ENCODE measurements at regions not wholly inside any gene's neighbourhood (a gene's known extent, or its start where the extent isn't known, plus 50 kb on each side); places are given as distances from the start of the nearest gene placed in this dataset.

DNA sequence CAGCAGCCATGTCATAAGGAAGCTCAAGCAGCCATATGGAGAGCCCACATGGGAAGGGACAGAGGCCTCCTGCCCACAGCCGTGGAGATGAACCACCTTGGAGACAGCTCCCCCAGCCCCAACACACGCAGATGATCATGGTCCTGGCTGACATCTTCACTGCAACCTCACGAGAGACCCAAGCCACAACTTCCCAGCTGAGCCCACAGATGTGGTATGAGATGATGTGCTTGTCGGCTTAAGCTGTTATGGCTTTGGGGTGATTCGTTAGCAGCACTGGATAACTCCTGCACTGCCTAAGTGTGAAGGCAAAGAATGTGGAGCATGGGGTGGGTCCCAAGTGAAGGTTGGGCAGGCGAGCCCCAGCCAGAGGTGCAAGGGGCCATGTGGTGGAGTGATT, 163.4 kb downstream of the ERCC6L2 start:
- TF ChIP-seq, protein P1, sequence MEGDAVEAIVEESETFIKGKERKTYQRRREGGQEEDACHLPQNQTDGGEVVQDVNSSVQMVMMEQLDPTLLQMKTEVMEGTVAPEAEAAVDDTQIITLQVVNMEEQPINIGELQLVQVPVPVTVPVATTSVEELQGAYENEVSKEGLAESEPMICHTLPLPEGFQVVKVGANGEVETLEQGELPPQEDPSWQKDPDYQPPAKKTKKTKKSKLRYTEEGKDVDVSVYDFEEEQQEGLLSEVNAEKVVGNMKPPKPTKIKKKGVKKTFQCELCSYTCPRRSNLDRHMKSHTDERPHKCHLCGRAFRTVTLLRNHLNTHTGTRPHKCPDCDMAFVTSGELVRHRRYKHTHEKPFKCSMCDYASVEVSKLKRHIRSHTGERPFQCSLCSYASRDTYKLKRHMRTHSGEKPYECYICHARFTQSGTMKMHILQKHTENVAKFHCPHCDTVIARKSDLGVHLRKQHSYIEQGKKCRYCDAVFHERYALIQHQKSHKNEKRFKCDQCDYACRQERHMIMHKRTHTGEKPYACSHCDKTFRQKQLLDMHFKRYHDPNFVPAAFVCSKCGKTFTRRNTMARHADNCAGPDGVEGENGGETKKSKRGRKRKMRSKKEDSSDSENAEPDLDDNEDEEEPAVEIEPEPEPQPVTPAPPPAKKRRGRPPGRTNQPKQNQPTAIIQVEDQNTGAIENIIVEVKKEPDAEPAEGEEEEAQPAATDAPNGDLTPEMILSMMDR (IDR thresholded peaks at IDR 0.05; ENCODE audit: extremely low read depth in 1 of 2, insufficient read depth in 1 of 2, low read depth in 1 of 2, low read length in 2 of 2): no peak
- TF ChIP-seq POLR2AphosphoS5 (IDR thresholded peaks at IDR 0.05; ENCODE audit: insufficient read depth, low read depth, low read length): no peak
- no peak for TF ChIP-seq POLR2A (IDR thresholded peaks at IDR 0.05; ENCODE audit: low read depth, low read length)
- no peak for TF ChIP-seq JUN (IDR thresholded peaks at IDR 0.05; ENCODE audit: borderline replicate concordance, insufficient read depth, insufficient read length, low read depth)
- TF ChIP-seq EZH2 (IDR thresholded peaks at IDR 0.05; ENCODE audit: borderline replicate concordance, low read depth, low read length, severe bottlenecking): no peak

Data from endothelial cell of umbilical vein (primary cell).